Glomerular visceral epithelial cell (primary cell): ENCODE measurements at regions not wholly inside any gene's neighbourhood (a gene's known extent, or its start where the extent isn't known, plus 50 kb on each side); places are given as distances from the start of the nearest gene placed in this dataset.
"Not testable (repeated sequence)": the region's sequence is repeated elsewhere in the genome, so short reads cannot be mapped to it uniquely, and the experiment has no call there.

ENCODE experiments used
- DNase-seq: peaks from one replicate; pipeline ENCODE4 v3.0.0-alpha.2; 2016; ENCODE audit errors: extremely low spot score

DNA sequence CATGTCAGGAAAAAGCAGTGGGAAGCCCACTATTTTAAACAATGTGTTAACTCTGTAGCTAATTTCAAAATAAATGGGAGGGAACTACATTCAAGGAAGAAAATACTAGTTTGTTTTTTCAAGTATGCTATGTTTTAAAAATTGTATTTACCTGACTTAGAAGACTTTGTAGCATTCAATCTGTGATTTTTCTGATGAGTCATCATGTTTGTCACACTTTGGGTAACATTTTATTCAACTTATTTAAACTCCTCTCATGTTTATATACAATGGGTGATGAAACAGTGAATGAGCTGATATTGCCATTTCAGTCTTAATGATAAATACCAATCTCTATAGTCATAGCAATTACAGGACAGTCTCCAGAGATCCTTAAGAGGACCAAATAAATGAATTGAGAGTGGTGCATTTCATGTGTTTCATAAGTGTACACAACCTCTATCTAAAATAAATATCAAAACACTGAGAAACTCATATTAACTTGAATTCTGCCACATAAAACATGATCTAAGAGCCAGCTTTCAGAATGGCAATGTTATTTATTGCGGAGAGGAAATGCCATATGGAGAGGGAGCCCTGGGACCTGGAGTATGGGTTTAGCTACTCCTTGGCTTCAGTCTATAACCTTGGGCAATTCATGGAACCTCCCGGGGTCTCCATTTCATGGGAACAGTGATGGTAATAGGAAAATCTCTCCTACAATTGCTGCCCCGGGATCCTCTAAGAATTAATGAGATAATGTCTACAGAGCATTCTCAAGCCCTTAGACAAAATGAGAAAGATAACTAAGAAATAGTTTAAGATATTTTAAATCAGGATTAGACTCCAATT, 913.9 kb downstream of the TLE4 start:
- no peak for DNase-seq

DNA sequence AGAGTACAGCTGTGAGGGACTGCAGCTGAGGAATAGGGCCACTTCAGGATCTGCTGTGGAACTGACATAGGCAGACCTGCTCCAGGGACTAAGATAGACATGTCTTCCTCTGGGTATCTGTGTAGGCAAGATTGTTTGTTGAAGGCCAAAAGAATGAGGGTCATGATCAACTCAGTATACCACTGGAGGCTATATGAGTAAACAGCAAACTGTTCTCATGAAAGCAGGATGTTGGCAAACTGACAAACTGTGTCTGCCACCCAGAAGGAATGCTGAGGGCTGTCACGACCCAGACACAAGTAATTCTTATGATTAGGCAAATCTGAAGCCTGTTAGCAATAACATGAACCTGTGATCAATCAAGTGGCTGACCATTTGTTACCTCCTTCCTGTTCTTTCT, 910.5 kb downstream of the TLE4 start:
- DNase-seq, result not testable (repeated sequence)

DNA sequence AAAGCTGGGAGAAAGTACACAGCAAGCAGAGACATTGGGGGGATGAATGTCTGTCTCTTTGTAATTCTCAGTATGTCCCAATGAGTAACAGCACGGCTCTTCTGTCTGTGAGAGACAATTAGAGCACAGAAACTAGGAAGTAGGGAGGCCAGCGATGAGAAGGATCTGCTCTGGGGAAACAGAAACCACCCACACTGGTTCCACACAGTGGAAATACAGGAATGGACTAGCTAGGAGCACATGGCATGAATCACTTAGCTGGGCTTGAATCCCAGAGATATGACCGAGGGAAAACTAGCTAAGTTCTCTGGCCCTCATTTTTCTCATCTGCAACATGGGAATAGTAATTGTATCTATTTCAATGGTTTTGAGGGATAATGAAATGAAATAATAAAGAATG, 895.9 kb downstream of the TLE4 start:
- no peak for DNase-seq

DNA sequence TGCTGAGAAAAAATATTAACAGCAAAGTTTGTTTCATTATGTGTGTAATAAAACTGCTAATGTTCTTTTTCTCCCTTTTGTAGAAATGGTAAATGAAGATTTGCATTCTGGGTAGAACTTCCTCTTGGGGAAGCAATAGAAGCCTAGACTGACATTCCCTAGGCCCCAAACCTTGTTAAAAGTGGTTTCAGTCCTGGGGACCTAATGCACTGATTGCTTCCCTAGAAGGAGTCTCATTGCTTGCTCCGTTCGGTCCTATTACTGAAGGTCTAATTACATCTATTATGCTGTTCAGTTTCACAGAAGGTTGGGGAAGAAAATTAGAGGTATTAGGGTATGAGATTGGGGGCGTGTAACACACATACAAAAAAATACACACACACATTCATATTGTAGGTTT, 893.8 kb downstream of the TLE4 start:
- no peak for DNase-seq

DNA sequence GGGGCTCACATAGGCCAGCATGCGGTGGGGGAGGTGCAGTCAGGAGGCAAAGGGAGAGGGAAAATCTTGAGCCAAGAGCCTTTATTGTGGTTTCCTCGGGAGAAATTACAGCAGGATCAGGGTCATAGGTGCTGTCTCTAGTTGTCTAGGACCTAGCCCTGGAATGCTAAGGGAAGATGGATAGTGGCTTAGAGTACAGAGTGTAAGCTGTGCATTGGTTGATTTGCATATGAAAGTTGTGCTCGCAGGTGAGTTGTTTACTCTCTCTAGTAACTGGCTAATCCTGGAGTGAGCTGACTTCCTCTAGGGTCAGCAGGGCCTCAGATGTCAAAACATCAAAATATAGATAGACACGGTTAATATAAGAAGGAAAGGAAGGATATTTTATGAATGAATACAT, 877.7 kb downstream of the TLE4 start:
- DNase-seq, result no peak

DNA sequence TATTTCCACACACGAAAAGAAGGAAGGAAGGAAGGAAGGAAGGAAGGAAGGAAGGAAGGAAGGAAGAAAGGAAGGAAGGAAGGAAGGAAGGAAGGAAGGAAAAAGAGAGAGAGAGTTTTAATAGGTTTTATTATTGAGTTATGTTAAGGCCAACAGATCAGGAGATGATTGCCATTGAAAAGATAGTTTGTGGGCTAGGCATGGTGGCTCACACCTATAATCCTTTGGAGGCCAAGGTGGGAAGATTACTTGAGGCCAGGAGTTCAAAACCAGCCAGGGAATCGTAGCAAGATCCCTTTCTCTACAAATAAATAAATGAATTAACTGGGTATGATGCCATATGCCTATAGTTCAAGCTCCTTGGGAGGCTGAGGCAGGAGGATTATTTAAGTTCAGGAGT, 877.2 kb downstream of the TLE4 start:
- no peak for DNase-seq

DNA sequence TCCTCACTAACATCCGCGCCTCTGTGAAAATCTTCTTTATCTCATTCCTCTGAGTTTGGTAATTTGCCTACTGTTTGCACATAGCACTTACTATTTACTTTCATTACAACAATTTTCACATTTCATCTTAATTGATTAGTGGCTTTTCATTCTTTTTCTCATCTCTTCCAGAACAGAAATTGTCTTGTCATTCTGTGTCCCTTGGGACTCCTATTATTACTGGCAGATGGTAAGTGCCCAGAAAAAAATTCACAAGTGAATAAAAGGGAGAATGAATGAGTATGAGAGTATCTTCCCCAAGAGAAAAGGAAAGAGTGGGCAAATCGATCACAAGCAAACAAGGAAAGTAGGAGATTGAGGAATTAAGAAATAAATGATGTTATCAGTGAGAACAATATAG, 876.1 kb downstream of the TLE4 start:
- DNase-seq, result no peak

DNA sequence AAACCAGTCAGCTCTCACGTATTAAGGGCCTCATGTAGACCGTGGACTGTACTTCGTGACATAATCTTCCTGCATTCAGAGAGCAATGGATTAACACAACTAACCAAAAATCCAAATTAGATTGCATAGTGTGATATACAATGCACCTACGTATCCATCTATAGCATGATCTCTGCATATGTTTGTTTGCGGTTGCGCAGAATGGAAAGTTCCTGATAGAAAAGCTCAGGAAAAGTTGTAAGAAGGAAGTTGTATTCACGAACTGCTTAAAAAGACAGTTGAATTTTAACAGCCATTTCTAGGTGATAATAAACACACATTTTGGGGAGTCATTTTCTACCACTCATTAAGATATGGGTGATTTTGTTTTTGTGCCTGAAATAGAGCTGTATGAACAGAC, 869.0 kb downstream of the TLE4 start:
- no peak for DNase-seq

DNA sequence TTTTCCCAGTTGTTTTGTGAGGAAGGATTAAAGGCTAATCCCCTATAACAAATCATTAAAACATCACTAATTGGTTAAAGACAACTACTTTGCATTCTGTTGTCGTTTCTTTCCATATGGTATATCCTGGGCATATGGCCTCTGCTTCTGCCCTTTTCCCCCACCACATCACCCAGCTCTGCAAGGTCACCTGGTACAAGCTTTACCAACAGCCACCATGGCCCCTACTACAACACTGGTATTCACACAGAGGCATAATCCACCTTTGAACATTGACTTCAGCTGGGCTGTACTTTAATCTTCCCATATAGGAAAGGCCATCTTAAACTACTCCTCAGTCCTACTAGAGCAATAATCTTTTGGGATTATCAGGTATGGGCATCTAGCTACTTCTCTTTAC, 866.1 kb downstream of the TLE4 start:
- DNase-seq, result no peak

DNA sequence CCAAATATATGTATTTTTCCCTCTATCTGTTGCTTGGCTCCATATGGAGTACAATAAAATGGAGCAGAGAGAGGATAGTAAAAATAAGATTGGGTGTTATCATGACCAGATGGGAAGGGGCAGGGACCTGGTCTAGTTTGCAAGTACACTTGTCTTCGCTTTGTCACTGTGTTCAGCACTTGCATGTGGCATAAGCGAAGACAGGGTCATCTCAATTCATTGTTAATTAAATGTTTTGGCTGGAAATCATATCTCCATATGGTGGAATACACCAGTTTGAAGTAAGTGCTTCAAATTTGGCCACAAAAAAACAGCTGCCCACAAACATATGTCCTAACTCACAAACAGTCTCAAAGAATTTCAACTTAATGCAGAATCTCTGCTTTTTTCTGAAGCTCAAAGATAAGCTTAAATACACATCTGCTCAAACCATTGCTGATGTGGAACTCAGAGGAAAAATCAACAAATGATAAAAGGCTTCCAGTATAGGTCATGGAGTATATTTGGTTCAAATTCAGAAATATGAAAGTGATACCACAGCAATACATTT, 865.4 kb downstream of the TLE4 start:
- DNase-seq, result no peak

DNA sequence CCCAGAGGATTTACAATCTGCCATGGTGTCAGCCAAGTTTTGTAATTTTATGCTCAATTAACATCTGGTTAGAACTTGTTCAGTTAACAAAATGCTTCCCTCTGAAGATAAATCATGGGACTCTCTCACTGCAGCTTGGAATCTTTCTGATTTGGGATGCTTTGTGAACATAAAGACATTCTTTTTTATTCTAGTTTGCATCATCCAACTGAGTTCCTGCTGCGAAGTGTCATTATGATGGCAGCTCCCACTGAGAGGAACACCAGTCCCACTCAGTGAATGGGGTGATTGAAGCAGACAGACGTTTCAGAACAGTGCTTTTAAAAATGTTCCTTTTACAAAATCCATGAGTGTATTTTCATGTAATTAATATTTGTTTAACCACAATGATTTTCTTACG, 863.8 kb downstream of the TLE4 start:
- DNase-seq, result no peak

DNA sequence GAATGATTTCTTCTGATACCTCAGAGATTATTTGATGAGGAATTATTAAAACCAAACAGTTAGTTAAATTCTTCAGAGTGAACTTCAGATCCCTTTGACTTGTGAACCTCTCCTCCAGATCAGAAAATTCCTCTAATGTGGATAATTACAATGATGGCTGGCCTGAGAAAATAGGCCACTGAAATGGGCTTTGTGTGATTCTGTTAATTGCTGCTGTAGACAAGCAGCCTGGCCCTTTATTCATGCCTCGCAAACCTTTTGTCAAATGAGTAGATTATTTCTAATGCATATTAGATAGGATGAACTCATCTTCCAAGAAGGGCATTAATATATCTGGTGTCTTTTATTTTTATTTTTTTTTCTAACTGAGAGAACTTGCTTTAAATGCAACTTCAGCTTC, 855.2 kb downstream of the TLE4 start:
- no peak for DNase-seq

DNA sequence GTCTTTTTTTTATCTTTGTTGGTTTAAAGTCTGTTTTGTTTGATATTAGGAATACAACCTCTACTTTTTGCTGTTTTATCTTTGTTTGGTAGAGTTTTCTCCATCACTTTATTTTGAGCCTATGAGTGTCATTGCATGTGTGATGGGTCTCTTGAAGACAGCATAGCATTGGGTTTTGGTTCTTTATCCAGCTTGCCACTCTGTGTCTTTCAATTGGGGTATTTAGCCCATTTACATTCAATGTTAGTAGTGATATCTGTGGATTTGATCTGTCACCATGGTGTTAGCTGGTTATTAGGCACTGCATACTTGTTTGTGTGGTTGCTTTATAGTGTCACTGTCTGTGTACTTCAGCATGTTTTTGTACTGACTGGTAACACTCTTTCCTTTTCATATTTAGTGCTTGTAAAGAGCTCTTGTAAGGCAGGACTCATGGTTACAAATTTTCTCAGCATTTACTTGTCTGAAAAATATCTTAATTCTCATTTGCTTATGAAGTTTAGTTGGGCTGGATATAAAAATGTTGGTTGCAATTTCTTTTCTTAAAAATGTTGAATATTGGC, 845.5 kb downstream of the TLE4 start:
- DNase-seq, result no peak

DNA sequence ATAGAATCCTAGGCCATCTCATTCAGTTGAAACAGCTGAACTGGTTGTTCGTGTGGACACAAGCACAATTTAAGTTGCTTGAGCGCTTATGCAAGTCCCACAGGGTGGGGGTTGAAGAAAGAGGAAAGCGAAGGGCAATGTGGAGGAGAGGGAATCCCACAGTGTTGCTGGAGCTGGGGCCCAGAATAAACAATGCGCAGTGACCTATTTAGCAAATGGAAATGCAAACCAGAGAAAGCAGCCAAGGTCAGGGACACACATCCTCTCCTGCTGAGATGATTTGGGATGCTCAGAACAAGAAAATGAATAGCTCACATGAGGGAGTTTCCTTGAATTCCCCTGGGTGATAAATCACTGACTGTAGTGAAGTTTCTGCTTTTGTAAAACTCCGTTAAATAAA, 838.3 kb downstream of the TLE4 start:
- DNase-seq, result peak; percentile 3

DNA sequence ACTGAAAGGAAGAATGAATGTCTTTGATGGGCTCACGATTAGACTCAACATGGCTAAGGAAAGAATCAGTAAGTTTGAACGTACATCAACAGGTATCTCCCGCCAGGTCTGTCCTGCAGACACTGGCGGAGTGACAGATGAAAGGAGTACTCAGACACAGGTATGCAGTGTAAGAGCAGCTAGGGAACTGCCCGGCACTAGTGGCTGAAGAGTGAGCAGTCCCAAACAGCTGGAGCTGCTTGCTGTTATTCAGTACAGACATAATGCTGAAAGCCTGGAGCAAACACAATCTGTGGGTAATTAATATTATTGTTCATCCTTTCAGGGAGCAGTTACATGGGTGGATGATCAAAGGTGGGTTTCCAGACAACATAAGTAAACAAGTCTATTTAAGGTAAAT, 835.5 kb downstream of the TLE4 start:
- DNase-seq, result no peak

DNA sequence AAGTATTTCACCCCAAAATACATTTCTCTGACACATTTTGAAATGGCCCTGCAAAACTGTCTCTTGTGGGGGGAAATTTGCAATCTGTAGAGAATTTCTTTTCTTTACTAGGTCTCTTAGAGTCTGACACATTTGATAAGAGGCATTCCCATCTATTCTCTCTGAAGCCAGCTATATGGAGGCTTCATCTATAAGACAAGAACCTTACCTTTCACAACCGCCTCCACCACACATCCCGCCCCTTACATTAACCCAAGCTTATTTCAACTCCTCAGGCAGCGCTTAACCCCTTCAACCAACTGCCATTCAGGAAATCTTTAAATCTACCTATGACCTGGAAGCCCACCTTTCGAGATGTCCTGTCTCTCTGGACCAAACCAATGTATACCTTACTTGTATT, 829.5 kb downstream of the TLE4 start:
- no peak for DNase-seq

DNA sequence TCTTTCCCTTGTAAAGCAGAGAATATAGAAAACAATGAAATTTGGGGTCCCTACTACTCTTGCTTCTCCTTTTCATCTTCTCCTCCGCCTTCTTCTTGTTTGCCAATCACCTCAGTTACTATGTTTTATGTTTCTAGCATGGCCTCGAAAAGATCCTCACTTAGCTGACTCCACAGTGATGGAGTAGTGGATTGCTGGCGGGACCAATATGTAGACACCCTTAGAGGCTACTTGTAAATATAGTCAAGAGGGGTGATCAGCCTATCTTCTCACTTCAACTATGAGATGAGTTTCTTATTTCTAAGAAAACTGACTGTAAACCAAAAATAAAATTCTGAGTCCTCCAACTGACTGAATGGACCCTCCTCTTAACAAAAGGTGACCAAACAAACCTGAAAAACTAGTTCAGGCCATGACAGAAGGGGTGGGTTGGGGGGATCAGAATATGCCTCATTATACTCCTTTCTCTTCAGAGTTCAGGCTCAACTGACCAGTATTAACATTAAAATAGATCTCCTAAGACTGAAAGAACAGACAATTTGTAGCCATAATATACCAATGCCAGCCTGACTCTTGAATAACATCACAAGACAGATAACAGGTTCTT, 829.0 kb downstream of the TLE4 start:
- no peak for DNase-seq

DNA sequence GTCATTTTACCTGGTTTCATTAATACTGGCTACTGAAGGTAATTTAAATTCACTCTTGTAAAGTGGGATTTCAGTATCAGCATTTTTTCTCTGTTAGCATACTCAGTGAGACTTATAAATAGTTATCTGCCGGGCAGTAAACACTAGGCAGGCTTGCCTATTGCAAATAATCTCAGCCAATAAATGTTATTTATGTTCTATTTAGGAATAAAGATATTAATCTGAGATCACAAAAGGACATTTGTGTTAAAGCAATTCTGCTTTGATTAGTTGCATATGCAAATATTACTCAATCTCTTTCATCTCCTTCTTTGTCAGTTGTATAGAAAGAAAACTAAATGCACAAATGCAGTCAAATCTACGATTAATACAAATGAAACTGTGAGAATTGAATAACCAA, 827.8 kb downstream of the TLE4 start:
- DNase-seq, result no peak

DNA sequence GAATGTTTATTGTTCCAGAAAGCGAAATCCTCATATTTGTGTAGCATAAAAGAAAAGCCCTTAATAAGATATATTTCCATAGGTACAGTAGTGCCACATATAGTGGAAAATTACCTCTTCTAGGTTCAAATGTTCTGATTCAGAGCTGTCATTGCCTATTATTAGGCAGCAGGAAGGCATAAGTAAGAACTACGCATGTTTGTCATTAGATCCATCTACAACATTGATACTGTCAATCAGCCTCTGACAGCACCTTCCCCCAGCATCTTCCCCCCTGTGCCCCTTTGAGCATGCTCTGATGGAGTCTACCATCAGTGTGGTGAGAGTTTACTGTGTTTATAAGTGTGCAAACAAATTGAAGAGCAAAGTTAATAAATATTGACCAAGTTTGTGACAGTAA, 816.1 kb downstream of the TLE4 start:
- DNase-seq, result no peak

DNA sequence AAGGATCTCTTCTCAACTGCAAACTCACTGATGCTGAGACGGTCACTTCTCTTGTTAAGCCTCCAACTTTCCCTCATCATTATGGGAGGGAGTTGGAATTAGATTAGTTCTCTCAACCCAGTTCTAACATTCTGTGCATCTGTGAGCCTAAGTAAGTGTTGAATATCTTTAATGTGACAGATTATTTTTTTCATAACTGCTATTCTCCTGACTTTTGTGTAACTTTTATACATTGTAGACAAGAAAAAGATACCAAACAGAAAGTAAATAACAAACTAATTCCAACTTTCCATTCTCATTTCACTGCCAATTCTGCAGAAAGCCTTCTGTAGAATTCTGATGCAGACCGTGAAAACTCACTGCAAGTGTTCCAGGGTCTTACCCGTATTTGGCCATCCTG, 813.5 kb downstream of the TLE4 start:
- no peak for DNase-seq

DNA sequence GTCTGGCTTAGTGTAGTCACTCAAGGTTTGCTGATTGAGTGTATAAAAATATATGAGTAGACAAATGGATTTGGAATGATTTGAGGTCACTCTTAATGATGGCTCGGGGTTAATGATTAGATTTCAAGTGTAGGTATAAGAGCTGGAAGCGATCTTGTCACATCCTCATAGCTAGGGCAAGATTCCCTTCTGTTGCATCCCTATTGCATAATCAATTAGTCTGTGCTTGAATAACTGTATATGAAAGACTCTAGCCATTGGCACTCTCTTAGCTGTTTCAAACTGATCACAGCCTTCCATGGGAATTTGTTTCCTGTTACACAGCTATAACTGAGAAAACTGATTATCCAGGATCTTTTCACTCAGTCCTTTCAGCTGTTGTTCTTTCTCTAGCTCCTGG, 811.6 kb downstream of the TLE4 start:
- peak; percentile 8 for DNase-seq

DNA sequence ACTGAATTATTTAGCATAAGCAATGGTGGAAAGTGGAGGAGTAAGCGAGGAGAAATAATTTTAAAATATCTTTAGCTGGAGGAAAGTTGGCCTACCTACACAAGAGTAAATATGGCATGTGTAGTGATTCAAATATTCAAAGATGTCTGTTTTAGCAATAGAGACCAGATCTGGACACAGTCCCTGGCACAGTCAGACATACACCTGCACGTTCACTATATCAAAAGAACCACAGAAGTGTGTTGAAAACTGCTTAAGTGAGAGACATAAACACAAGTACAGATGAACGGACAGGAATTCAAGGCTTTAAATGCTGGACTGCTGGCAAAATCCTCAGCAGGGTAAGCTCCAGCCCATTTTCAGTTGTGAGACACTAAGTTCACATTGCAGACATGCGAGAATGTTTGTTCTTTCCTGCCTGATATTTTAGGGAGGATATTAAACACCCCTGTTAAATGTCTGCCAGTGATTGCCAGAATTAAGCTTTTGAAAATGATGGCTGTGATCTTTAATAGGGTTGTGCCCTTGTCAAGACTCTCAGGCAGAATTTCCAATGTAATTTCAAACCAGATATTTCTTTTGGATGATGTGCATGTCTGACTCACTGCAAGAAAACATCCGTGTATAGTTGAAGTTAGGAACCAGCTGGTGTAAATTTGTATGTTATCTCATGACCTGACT, 810.6 kb downstream of the TLE4 start:
- no peak for DNase-seq

DNA sequence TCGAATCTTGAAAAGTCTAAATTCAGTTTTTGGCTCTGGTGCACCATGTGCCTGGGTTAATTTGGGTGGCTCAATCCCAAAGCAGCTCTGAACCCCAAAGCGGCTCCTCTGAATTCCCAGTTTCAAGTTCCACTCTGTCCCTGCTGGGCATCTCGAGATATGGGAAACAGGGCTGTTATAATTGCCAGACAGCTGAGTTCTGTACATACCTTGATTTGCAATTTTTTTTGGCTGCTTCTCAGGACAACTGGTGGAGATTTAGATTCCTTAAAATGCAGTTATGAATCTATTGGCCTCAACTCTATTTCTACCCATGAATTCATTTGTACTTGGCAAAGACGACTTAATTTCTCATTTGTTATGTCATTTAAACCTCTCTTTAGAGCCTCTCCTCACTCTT, 808.5 kb downstream of the TLE4 start:
- DNase-seq, result no peak
